ENCODE measurements at regions not wholly inside any gene's neighbourhood (a gene's known extent, or its start where the extent isn't known, plus 50 kb on each side); places are given as distances from the start of the nearest gene placed in this dataset.

- Histone ChIP-seq H3K4me1 (no peaks in the 10 kb centered on the region), H3K9me3 (no peaks in the 10 kb centered on the region), H3K27ac (no peak overlapping the region), H3K27me3 (peaks cover 4% of the 10 kb centered on the region), H3K36me3 (no peaks in the 10 kb centered on the region), H3K4me3 (no peak overlapping the region)
- ATAC-seq (no peak), DNase-seq (no peak)
- intact Hi-C loops (cut with DNase I), result no loop called here
- TF ChIP-seq CTCF (IDR thresholded peaks at IDR 0.05), result no peak
Measured at GRCh38 chr6:169886631-169887227, 135.3 kb downstream of the ERMARD start.

GRCh38 chr6:169885831-169886230 lies 134.4 kb downstream of the ERMARD start:
- Histone ChIP-seq H3K27me3 (peaks cover 4% of the 10 kb centered on the region), H3K4me3 (no peak overlapping the region), H3K4me1 (no peaks in the 10 kb centered on the region), H3K27ac (no peak overlapping the region), H3K36me3 (no peaks in the 10 kb centered on the region), H3K9me3 (no peaks in the 10 kb centered on the region)
- ATAC-seq (no peak), DNase-seq (no peak)
- intact Hi-C loops (cut with DNase I), result no loop called here
- TF ChIP-seq CTCF (IDR thresholded peaks at IDR 0.05), result no peak

DNA sequence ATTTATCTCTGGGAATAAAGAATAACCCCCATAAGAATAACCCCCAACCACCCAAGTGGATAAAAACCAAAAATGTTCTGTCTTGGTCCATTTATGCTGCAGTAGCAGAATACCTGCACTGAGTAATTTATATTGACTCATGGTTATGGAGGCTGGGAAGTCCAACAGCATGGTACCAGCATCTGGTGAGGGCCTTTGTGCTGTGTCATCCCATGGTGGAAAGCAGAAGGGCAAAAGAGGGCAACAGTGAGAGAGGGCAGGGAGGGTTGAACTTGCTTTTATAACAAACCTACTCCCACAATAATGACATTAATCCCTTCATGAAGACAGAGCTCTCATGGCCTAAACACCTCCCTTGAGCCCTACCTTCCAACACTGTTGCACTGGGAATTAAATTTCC lies 133.7 kb downstream of the ERMARD start:
- Histone ChIP-seq H3K36me3 (no peaks in the 10 kb centered on the region), H3K4me1 (no peaks in the 10 kb centered on the region), H3K27me3 (peaks cover 4% of the 10 kb centered on the region), H3K4me3 (no peak overlapping the region), H3K27ac (no peak overlapping the region), H3K9me3 (no peaks in the 10 kb centered on the region)
- DNase-seq (no peak), ATAC-seq (no peak)
- intact Hi-C loops (cut with DNase I), result no loop called here
- TF ChIP-seq CTCF (IDR thresholded peaks at IDR 0.05), result no peak

DNA sequence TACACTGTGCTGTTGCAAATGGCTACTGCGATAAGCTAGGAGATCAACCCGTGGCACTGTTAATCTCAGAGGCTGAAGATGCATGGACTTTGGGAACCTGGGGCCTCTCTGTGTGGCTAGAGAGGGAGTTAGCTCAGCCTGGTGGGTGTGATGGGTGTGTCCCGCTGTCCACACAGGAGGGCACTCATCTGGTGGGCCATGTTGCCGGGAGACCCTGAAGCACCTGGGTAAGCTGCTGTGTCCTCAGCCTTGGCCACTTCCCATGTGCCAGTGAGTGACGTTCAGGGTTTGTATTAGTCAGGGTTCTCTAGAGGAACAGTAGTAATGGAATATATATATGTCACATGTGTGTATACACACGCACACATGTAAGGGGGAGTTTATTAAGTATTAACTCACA lies 132.7 kb downstream of the ERMARD start:
- H3K4me1 ChIP-seq, result no peaks in the 10 kb centered on the region
- H3K27ac ChIP-seq, result no peak overlapping the region
- no peak for DNase-seq
- H3K9me3 ChIP-seq, result no peaks in the 10 kb centered on the region
- TF ChIP-seq CTCF (IDR thresholded peaks at IDR 0.05), result no peak
- H3K36me3 ChIP-seq, result no peaks in the 10 kb centered on the region
- peaks cover 4% of the 10 kb centered on the region for H3K27me3 ChIP-seq
- H3K4me3 ChIP-seq, result no peak overlapping the region
- ATAC-seq, result no peak
- intact Hi-C loops (cut with DNase I), result no loop called here

DNA sequence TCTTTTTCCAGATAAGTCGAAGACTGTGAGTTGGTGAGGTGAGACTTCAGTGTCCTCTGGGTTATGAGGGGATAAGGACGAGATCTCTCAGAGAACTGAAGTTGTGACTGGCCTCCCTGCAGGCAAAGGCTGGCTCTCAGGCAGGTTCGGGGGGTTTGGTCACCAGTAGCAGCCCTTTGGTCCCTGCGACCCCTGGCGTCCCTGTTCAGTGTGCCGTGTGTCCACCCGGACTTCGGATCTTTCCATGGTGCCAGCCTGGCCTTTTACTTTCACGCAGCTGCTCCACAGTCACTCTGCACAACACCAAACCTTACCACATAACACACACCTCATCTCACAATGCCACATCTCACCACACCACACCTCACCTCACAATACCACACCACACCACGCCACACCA lies 131.9 kb downstream of the ERMARD start:
- H3K4me1 ChIP-seq, result no peaks in the 10 kb centered on the region
- no peak for TF ChIP-seq CTCF (IDR thresholded peaks at IDR 0.05)
- intact Hi-C loops (cut with DNase I), result no loop called here
- DNase-seq, result no peak
- H3K27me3 ChIP-seq, result peaks cover 3% of the 10 kb centered on the region
- ATAC-seq, result no peak
- no peak overlapping the region for H3K4me3 ChIP-seq
- H3K27ac ChIP-seq, result no peak overlapping the region
- no peaks in the 10 kb centered on the region for H3K9me3 ChIP-seq
- no peaks in the 10 kb centered on the region for H3K36me3 ChIP-seq

DNA sequence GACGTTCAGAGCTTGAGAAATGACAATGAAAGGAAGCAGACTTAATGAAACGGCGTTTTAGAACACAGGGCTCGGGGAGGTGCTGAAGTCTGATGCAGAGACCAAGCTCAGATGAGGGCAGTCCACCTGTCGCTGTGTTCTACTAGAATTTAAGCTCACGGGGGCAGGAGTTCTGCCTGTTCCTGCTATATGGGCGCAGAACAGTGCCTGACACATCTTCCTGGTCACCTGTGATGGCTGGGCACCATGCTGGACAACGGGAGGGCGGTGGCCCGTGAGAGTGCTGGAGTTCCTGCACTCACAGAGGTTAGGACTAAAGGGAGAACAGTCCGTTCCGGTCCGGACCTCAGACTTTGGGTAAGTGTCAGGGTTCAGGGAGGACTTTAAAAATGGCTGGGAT lies 130.6 kb downstream of the ERMARD start:
- Histone ChIP-seq H3K9me3 (no peaks in the 10 kb centered on the region), H3K36me3 (no peaks in the 10 kb centered on the region), H3K4me3 (no peak overlapping the region), H3K4me1 (no peaks in the 10 kb centered on the region), H3K27me3 (no peaks in the 10 kb centered on the region), H3K27ac (no peak overlapping the region)
- no peak for TF ChIP-seq CTCF (IDR thresholded peaks at IDR 0.05)
- intact Hi-C loops (cut with DNase I), result no loop called here
- DNase-seq (no peak), ATAC-seq (no peak)

Measured in upper lobe of right lung (tissue), 1 donor.